OCI-LY3 (cell line): ENCODE measurements at regions not wholly inside any gene's neighbourhood (a gene's known extent, or its start where the extent isn't known, plus 50 kb on each side); places are given as distances from the start of the nearest gene placed in this dataset.

Experiments used
- H2AFZ ChIP-seq: fragments of 200-600, 300-600 bp; shearing (Covaris generic); 2 replicates; pipeline ENCODE4 v1.6.0; 2014; ENCODE audit warnings: antibody characterized with exemption, low read depth, low read length
- H3K27ac ChIP-seq: fragments of 200-600, 300-600 bp; sonication (generic); 2 replicates; pipeline ENCODE4 v1.5.1; 2014; ENCODE audit warnings: mild to moderate bottlenecking, low read length, moderate library complexity, mixed read lengths
- H3K27me3 ChIP-seq: fragments of 200-600, 300-600 bp; sonication (generic); 2 replicates; pipeline ENCODE4 v1.6.1; 2014; ENCODE audit warnings: low read depth, low read length, mixed read lengths
- H3K36me3 ChIP-seq: fragments of 200-600, 300-600 bp; sonication (generic); replicated peaks from 2 replicates; pipeline ENCODE3; 2014; ENCODE audit warnings: low read depth, low read length, mixed read lengths
- H3K4me1 ChIP-seq: fragments of 300-600, 200-600 bp; sonication (generic); 2 replicates; pipeline ENCODE4 v1.6.1; 2014; ENCODE audit warnings: low read length, mixed read lengths
- H3K4me2 ChIP-seq: fragments of 200-600, 300-600 bp; sonication (generic); 2 replicates; pipeline ENCODE4 v1.6.1; 2014; ENCODE audit warnings: low read length, mixed read lengths
- H3K4me3 ChIP-seq: fragments of 300-600, 200-600 bp; sonication (generic); 2 replicates; pipeline ENCODE4 v1.5.1; 2014; ENCODE audit warnings: antibody characterized with exemption, mild to moderate bottlenecking, low read length, moderate library complexity
- H3K79me2 ChIP-seq: fragments of 300-600, 200-600 bp; shearing (Covaris generic); 2 replicates; pipeline ENCODE4 v1.6.1; 2014; ENCODE audit warnings: mild to moderate bottlenecking, low read length, mixed read lengths
- H3K9ac ChIP-seq: fragments of 300-600, 200-600 bp; shearing (Covaris generic); 2 replicates; pipeline ENCODE4 v1.6.0; 2014; ENCODE audit warnings: mild to moderate bottlenecking, low read length, moderate library complexity
- H3K9me3 ChIP-seq: fragments of 200-600, 300-600 bp; shearing (Covaris generic); 2 replicates; pipeline ENCODE4 v1.6.1; 2014; ENCODE audit warnings: low read length, mixed read lengths; ENCODE audit not compliant: insufficient read depth
- H4K20me1 ChIP-seq: fragments of 200-600, 300-600 bp; sonication (generic); 2 replicates; pipeline ENCODE4 v1.6.1; 2016; ENCODE audit warnings: low read length, mixed read lengths; ENCODE audit not compliant: insufficient read depth
- EZH2phosphoT487 ChIP-seq: fragments of 200-600 bp; shearing (Covaris generic); IDR thresholded peaks from 2 replicates; pipeline ENCODE4 v1.6.1; 2018; ENCODE audit warnings: antibody characterized with exemption, mixed run types, low read depth
- TF ChIP-seq, protein P1 (sequence below): fragments of 200-600, 300-600 bp; sonication (generic); IDR thresholded peaks from 2 replicates; pipeline ENCODE4 v1.5.1; 2014; ENCODE audit warnings: antibody characterized with exemption, low read length, low read depth

DNA sequence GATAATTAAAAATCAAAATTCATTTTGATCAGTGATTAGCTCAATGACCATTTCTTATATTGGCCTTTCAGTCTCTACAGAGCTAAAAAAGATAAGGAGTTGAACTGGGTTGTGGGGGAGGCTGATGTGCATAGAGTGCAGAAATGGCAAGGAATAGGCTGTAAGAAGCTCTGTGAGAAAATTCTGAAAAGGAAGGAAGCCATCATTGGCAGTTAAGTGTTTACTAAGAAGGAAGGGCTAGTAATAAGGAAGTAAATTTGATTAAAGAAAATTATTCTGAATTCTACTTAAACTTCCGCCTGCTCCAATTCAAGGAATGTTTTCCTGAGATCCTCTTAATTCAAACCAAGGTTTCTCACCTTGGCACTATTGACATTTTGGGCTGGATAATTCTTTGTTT is 187.5 kb downstream of the MZT1 start:
- H3K4me3 ChIP-seq = no peak overlapping the region
- no peak overlapping the region for H3K9ac ChIP-seq
- no peak overlapping the region for H3K27ac ChIP-seq
- no peak for TF ChIP-seq EZH2phosphoT487
- TF ChIP-seq, protein P1, sequence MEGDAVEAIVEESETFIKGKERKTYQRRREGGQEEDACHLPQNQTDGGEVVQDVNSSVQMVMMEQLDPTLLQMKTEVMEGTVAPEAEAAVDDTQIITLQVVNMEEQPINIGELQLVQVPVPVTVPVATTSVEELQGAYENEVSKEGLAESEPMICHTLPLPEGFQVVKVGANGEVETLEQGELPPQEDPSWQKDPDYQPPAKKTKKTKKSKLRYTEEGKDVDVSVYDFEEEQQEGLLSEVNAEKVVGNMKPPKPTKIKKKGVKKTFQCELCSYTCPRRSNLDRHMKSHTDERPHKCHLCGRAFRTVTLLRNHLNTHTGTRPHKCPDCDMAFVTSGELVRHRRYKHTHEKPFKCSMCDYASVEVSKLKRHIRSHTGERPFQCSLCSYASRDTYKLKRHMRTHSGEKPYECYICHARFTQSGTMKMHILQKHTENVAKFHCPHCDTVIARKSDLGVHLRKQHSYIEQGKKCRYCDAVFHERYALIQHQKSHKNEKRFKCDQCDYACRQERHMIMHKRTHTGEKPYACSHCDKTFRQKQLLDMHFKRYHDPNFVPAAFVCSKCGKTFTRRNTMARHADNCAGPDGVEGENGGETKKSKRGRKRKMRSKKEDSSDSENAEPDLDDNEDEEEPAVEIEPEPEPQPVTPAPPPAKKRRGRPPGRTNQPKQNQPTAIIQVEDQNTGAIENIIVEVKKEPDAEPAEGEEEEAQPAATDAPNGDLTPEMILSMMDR = no peak
- H4K20me1 ChIP-seq = no peaks in the 10 kb centered on the region
- H3K36me3 ChIP-seq = no peaks in the 10 kb centered on the region
- no peaks in the 10 kb centered on the region for H3K27me3 ChIP-seq
- no peaks in the 10 kb centered on the region for H3K9me3 ChIP-seq
- H3K4me2 ChIP-seq = no peak overlapping the region
- H3K4me1 ChIP-seq = no peaks in the 10 kb centered on the region
- H3K79me2 ChIP-seq = no peaks in the 10 kb centered on the region
- H2AFZ ChIP-seq = no peak overlapping the region

DNA sequence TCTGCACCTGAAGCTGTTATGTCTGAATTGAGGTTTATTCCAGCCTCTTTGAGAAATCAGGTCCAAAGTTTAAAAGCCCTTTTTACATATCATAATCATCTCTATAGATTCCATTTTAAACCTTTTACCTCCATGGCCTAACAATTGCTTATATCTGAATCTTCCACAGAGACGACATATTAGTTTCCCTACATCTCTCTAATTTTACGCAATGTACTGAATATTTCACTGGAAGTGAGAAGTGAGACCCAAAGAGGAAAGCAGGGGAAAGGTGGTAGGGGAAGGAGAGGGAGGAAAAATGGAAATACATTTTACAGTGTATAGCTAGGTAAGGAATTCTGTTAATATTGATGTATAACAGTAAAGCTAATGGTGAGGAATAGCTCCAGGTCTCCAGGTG is 189.6 kb downstream of the MZT1 start:
- TF ChIP-seq, protein P1 = no peak
- no peak overlapping the region for H3K4me2 ChIP-seq
- no peaks in the 10 kb centered on the region for H3K9me3 ChIP-seq
- H3K9ac ChIP-seq = no peak overlapping the region
- no peaks in the 10 kb centered on the region for H3K79me2 ChIP-seq
- H3K4me1 ChIP-seq = no peaks in the 10 kb centered on the region
- no peak overlapping the region for H2AFZ ChIP-seq
- no peaks in the 10 kb centered on the region for H3K36me3 ChIP-seq
- H3K27ac ChIP-seq = no peak overlapping the region
- no peaks in the 10 kb centered on the region for H4K20me1 ChIP-seq
- no peak overlapping the region for H3K4me3 ChIP-seq
- no peaks in the 10 kb centered on the region for H3K27me3 ChIP-seq

DNA sequence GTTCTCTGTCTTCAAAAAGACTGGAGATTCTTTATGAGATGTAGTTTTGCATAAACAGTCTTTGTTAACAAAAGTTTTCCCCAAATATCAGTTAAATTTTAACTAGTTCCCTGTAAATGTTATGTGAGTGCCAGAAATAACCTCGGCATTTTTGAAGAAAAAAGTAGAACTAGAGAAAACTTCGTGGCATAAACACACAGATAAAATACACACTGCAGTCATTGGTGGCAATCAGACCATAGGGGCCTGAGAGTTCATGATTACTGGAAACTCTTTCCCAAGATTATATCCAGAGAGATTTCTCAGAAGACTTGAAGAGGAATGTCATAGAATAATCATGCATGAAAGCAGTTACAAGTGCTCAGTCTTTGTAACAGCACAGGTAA is 190.0 kb downstream of the MZT1 start:
- TF ChIP-seq, protein P1 = no peak
- TF ChIP-seq EZH2phosphoT487 = no peak
- no peak overlapping the region for H3K4me3 ChIP-seq
- no peak overlapping the region for H3K4me2 ChIP-seq
- H4K20me1 ChIP-seq = no peaks in the 10 kb centered on the region
- H3K36me3 ChIP-seq = no peaks in the 10 kb centered on the region
- H3K27me3 ChIP-seq = no peaks in the 10 kb centered on the region
- H3K27ac ChIP-seq = no peak overlapping the region
- H3K79me2 ChIP-seq = no peaks in the 10 kb centered on the region
- no peaks in the 10 kb centered on the region for H3K4me1 ChIP-seq
- no peak overlapping the region for H3K9ac ChIP-seq
- H3K9me3 ChIP-seq = no peaks in the 10 kb centered on the region
- H2AFZ ChIP-seq = no peak overlapping the region

DNA sequence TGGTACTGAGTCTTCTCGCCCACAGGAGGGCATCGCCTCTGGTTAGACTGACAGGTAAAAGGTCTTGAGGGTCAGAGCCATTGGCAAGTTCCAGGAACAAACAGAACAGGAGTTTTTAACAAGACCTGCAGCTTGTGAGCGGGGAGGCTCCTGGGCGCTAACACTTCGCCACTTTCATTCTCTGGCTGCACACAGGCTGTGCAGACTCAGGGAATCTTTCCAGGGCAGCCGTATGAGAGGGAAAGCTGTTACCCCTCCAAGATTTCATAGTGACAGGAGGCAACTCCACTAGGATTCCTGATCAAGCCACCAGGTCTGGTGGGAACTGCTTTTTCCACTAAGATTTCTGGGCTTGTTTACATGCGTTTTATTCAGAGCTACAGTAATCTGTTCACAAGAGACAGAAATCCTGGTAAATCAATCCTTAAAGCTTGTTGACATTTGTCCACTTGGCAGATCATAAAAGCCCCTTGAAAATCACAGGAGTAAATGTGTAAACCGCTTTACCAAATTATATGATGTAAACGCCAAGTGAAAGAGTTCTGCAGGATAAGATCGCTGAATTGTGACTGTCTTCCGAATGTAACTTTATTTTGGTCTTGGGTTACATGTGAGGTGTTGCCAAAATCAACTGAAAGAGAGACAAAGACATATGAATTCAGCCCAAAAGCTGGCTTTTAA is 190.6 kb downstream of the MZT1 start:
- H3K9ac ChIP-seq = no peak overlapping the region
- H3K79me2 ChIP-seq = no peaks in the 10 kb centered on the region
- H3K27me3 ChIP-seq = no peaks in the 10 kb centered on the region
- no peak overlapping the region for H3K4me2 ChIP-seq
- no peaks in the 10 kb centered on the region for H3K4me1 ChIP-seq
- H2AFZ ChIP-seq = no peak overlapping the region
- H3K36me3 ChIP-seq = no peaks in the 10 kb centered on the region
- H3K9me3 ChIP-seq = no peaks in the 10 kb centered on the region
- no peak for TF ChIP-seq EZH2phosphoT487
- TF ChIP-seq, protein P1 = no peak
- H3K27ac ChIP-seq = no peak overlapping the region
- H4K20me1 ChIP-seq = no peaks in the 10 kb centered on the region
- no peak overlapping the region for H3K4me3 ChIP-seq
